ENCODE measurements at regions not wholly inside any gene's neighbourhood (a gene's known extent, or its start where the extent isn't known, plus 50 kb on each side); places are given as distances from the start of the nearest gene placed in this dataset. TPM values are rescaled to one million over a fixed set of nuclear protein-coding genes. Genes with fewer than 3 reads are reported as not detected.

Small RNA genes in the stretch of these regions (small RNA-seq; reads per million reads assigned to genes)
- not detected for gene RNU6-18P (ENCODE audit: insufficient read depth, insufficient read length, low read depth, low replicate concordance)
